Uterus (tissue), 3 donors: ENCODE measurements at regions not wholly inside any gene's neighbourhood (a gene's known extent, or its start where the extent isn't known, plus 50 kb on each side); places are given as distances from the start of the nearest gene placed in this dataset.

Experiments used
- DNase-seq, 2 donors: peaks; one replicate each; pipeline ENCODE4 v3.0.0-alpha.2; 2019 to 2020
- H3K27ac ChIP-seq, 2 donors: fragments of 200-600 bp; sonication (generic); 1 replicate in 1 of 2; 2 replicates in 1 of 2; pipeline ENCODE4 v1.5.1; 2016 to 2018
- H3K27me3 ChIP-seq, 2 donors: fragments of 200-600 bp; sonication (generic); one replicate each; pipeline ENCODE4 v1.5.1; 2018 to 2019; ENCODE audit warnings: control low read depth in 1 of 2
- H3K36me3 ChIP-seq, 2 donors: fragments of 200-600 bp; sonication (generic); one replicate each; pipeline ENCODE4 v1.5.1; 2019; ENCODE audit warnings: control low read depth in 1 of 2
- H3K4me1 ChIP-seq, 2 donors: fragments of 200-600 bp; sonication (generic); one replicate each; pipeline ENCODE4 v1.5.1; 2018 to 2019; ENCODE audit warnings: control low read depth in 1 of 2
- H3K4me3 ChIP-seq, 2 donors: fragments of 200-600 bp; sonication (generic); 1 replicate in 1 of 2; 2 replicates in 1 of 2; pipeline ENCODE4 v1.5.1; 2018 to 2019; ENCODE audit warnings: mild to moderate bottlenecking in 1 of 2
- H3K9me3 ChIP-seq, 2 donors: fragments of 200-600 bp; sonication (generic); one replicate each; pipeline ENCODE4 v1.5.1; 2019; ENCODE audit warnings: control low read depth in 1 of 2
- POLR2A ChIP-seq, 2 donors: fragments of 450-650 bp; IDR thresholded peaks; one replicate each; pipeline ENCODE4 v1.6.1; 2016; ENCODE audit warnings: antibody characterized with exemption in 2 of 2, mild to moderate bottlenecking in 1 of 2, moderate library complexity in 1 of 2
- intact Hi-C: fragments of 100-400 bp; cut with DNase I; formaldehyde crosslinking; loops from one replicate; pipeline ENCODE4 v1.15.1; 2023; ENCODE audit warnings: low total_unique reads
- TF ChIP-seq, protein P1 (sequence below), 4 experiments: fragments of 200-600 bp in 2 of 4; fragments of 450-650 bp in 2 of 4; sonication (generic) in 2 of 4; IDR thresholded peaks; one replicate each; pipeline ENCODE4 v1.5.1; 2016 to 2019; ENCODE audit warnings: antibody characterized with exemption in 4 of 4, mild to moderate bottlenecking in 2 of 4, moderate library complexity in 1 of 4
- donor health status: DM: yes; HTN: yes; CAD: no.

GRCh38 chr7:25669961-25670841, 441.9 kb upstream of the NPVF start:
- TF ChIP-seq POLR2A (IDR thresholded peaks at IDR 0.05) = no peak
- TF ChIP-seq, protein P1, sequence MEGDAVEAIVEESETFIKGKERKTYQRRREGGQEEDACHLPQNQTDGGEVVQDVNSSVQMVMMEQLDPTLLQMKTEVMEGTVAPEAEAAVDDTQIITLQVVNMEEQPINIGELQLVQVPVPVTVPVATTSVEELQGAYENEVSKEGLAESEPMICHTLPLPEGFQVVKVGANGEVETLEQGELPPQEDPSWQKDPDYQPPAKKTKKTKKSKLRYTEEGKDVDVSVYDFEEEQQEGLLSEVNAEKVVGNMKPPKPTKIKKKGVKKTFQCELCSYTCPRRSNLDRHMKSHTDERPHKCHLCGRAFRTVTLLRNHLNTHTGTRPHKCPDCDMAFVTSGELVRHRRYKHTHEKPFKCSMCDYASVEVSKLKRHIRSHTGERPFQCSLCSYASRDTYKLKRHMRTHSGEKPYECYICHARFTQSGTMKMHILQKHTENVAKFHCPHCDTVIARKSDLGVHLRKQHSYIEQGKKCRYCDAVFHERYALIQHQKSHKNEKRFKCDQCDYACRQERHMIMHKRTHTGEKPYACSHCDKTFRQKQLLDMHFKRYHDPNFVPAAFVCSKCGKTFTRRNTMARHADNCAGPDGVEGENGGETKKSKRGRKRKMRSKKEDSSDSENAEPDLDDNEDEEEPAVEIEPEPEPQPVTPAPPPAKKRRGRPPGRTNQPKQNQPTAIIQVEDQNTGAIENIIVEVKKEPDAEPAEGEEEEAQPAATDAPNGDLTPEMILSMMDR (IDR thresholded peaks at IDR 0.05) = no peak
- peak; percentile 77 to 89 for DNase-seq
- H3K4me1 ChIP-seq = peaks cover 9 to 25% of the 10 kb centered on the region in 2 donors
- H3K4me3 ChIP-seq = no peak overlapping the region
- H3K36me3 ChIP-seq = no peaks in the 10 kb centered on the region
- peak overlapping the region; percentile 82 for H3K27ac ChIP-seq
- no peaks in the 10 kb centered on the region for H3K27me3 ChIP-seq
- no peaks in the 10 kb centered on the region for H3K9me3 ChIP-seq
- intact Hi-C loops = no loop called here

GRCh38 chr7:25671111-25671510, 442.8 kb upstream of the NPVF start:
- TF ChIP-seq, protein P1 (IDR thresholded peaks at IDR 0.05) = no peak
- no peak for TF ChIP-seq POLR2A (IDR thresholded peaks at IDR 0.05)
- no peak for DNase-seq
- intact Hi-C loops = no loop called here
- no peak overlapping the region for H3K4me3 ChIP-seq
- peaks cover 9 to 25% of the 10 kb centered on the region in 2 donors for H3K4me1 ChIP-seq
- H3K27ac ChIP-seq = peak overlapping the region; percentile 82
- H3K36me3 ChIP-seq = no peaks in the 10 kb centered on the region
- no peaks in the 10 kb centered on the region for H3K27me3 ChIP-seq
- no peaks in the 10 kb centered on the region for H3K9me3 ChIP-seq

GRCh38 chr7:25672496-25672895, 444.2 kb upstream of the NPVF start:
- intact Hi-C loops = no loop called here
- H3K4me3 ChIP-seq = no peak overlapping the region

GRCh38 chr7:25675789-25676474, 447.6 kb upstream of the NPVF start:
- Histone ChIP-seq H3K9me3 (no peaks in the 10 kb centered on the region), H3K27me3 (no peaks in the 10 kb centered on the region), H3K4me3 (no peak overlapping the region), H3K4me1 (peaks cover 0 to 11% of the 10 kb centered on the region in 2 donors), H3K36me3 (no peaks in the 10 kb centered on the region), H3K27ac (no peak overlapping the region)
- intact Hi-C loops = no loop called here
- no peak for TF ChIP-seq POLR2A (IDR thresholded peaks at IDR 0.05)
- TF ChIP-seq, protein P1 (IDR thresholded peaks at IDR 0.05) = no peak
- no peak for DNase-seq

More at GRCh38 chr7:25672496-25672895, 444.2 kb upstream of the NPVF start:
- H3K4me1 ChIP-seq = peaks cover 9 to 25% of the 10 kb centered on the region in 2 donors
- no peaks in the 10 kb centered on the region for H3K9me3 ChIP-seq
- TF ChIP-seq, protein P1 (IDR thresholded peaks at IDR 0.05) = no peak
- TF ChIP-seq POLR2A (IDR thresholded peaks at IDR 0.05) = no peak
- DNase-seq = no peak
- H3K27me3 ChIP-seq = no peaks in the 10 kb centered on the region
- peak overlapping the region; percentile 82 for H3K27ac ChIP-seq
- no peaks in the 10 kb centered on the region for H3K36me3 ChIP-seq

GRCh38 chr7:25677595-25677994, 449.3 kb upstream of the NPVF start:
- no peaks in the 10 kb centered on the region for H3K9me3 ChIP-seq
- H3K4me1 ChIP-seq = peaks cover 0 to 2% of the 10 kb centered on the region in 2 donors
- no peaks in the 10 kb centered on the region for H3K36me3 ChIP-seq
- H3K27me3 ChIP-seq = no peaks in the 10 kb centered on the region
- no peak overlapping the region for H3K27ac ChIP-seq
- DNase-seq = no peak
- TF ChIP-seq POLR2A (IDR thresholded peaks at IDR 0.05) = no peak
- TF ChIP-seq, protein P1 (IDR thresholded peaks at IDR 0.05) = no peak
- intact Hi-C loops = no loop called here
- no peak overlapping the region for H3K4me3 ChIP-seq
